HL-60 (cell line): ENCODE measurements at regions not wholly inside any gene's neighbourhood (a gene's known extent, or its start where the extent isn't known, plus 50 kb on each side); places are given as distances from the start of the nearest gene placed in this dataset.

ENCODE experiments used
- CTCF ChIP-seq: IDR thresholded peaks from one replicate; pipeline ENCODE4 v1.5.1; 2011; ENCODE audit warnings: low read length, control low read depth, inconsistent platforms; ENCODE audit not compliant: insufficient read depth
- REST ChIP-seq: IDR thresholded peaks from 2 replicates; pipeline ENCODE4 v1.6.1; 2012; ENCODE audit warnings: low read depth; ENCODE audit not compliant: insufficient replicate concordance

GRCh38 chr6:3659748-3660147 is 91.8 kb downstream of the PXDC1 start:
- TF ChIP-seq CTCF (no peak), REST (no peak)
